GM21447 (cell line): ENCODE measurements at regions not wholly inside any gene's neighbourhood (a gene's known extent, or its start where the extent isn't known, plus 50 kb on each side); places are given as distances from the start of the nearest gene placed in this dataset.
"Not testable (repeated sequence)": the region's sequence is repeated elsewhere in the genome, so short reads cannot be mapped to it uniquely, and the experiment has no call there.

Experiments
- ATAC-seq: cut with Tn5 transposase; IDR thresholded peaks from one replicate; pipeline ENCODE4 v1.9.1; 2021; ENCODE audit not compliant: unreplicated experiment

GRCh38 chrX:130550351-130550750 is 148.6 kb downstream of the RBMX2 start:
- ATAC-seq: no peak

- peak; percentile 86 for ATAC-seq
Measured at GRCh38 chrX:130552444-130553073, 150.8 kb downstream of the RBMX2 start.

GRCh38 chrX:130555341-130555740 is 153.6 kb downstream of the RBMX2 start:
- no peak for ATAC-seq

- no peak for ATAC-seq
Measured at GRCh38 chrX:130555757-130556156, 154.0 kb downstream of the RBMX2 start.

GRCh38 chrX:130556951-130557350 is 155.2 kb downstream of the RBMX2 start:
- ATAC-seq: no peak

GRCh38 chrX:130560544-130560943 is 158.8 kb downstream of the RBMX2 start:
- ATAC-seq: no peak

GRCh38 chrX:130561930-130562329 is 160.1 kb downstream of the RBMX2 start:
- no peak for ATAC-seq

GRCh38 chrX:130563476-130563875 is 161.7 kb downstream of the RBMX2 start:
- peak; percentile 53 for ATAC-seq

GRCh38 chrX:130566028-130566683 is 164.4 kb downstream of the RBMX2 start:
- ATAC-seq: no peak

GRCh38 chrX:130573030-130573429 is 171.2 kb downstream of the RBMX2 start:
- not testable (repeated sequence) for ATAC-seq
